Hepatocyte (in vitro differentiated cells): ENCODE measurements at regions not wholly inside any gene's neighbourhood (a gene's known extent, or its start where the extent isn't known, plus 50 kb on each side); places are given as distances from the start of the nearest gene placed in this dataset.

ENCODE experiments used
- EZH2phosphoT487 ChIP-seq: fragments of 200-600 bp; sonication (generic); IDR thresholded peaks from one replicate; pipeline ENCODE4 v1.6.1; 2018; ENCODE audit warnings: antibody characterized with exemption, mild to moderate bottlenecking, low read depth, moderate library complexity; ENCODE audit not compliant: unreplicated experiment, severe bottlenecking
- TF ChIP-seq, protein P1 (sequence below): fragments of 200-600 bp; sonication (generic); IDR thresholded peaks from 2 replicates; pipeline ENCODE4 v1.5.1; 2016; ENCODE audit warnings: antibody characterized with exemption, mild to moderate bottlenecking; ENCODE audit not compliant: poor library complexity

DNA sequence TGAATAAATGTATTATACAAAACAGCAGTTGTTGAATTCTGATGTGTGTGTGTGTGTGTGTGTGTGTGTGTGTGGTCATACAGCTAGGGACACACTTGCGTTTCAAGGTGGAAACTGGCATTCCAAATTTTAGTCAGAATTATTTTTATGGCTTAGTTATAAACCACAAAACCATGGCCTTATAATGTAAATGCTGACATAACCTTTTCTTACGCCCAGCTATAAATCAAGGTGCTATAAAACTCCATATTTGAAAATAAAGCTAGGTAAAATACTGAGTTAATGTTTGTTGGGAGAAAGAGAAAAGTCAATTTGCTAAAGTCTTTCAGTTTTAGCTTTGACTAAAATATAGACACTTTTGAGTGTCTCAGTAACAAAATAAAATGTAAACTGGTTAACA, 345.1 kb upstream of the NR3C2 start:
- TF ChIP-seq, protein P1, sequence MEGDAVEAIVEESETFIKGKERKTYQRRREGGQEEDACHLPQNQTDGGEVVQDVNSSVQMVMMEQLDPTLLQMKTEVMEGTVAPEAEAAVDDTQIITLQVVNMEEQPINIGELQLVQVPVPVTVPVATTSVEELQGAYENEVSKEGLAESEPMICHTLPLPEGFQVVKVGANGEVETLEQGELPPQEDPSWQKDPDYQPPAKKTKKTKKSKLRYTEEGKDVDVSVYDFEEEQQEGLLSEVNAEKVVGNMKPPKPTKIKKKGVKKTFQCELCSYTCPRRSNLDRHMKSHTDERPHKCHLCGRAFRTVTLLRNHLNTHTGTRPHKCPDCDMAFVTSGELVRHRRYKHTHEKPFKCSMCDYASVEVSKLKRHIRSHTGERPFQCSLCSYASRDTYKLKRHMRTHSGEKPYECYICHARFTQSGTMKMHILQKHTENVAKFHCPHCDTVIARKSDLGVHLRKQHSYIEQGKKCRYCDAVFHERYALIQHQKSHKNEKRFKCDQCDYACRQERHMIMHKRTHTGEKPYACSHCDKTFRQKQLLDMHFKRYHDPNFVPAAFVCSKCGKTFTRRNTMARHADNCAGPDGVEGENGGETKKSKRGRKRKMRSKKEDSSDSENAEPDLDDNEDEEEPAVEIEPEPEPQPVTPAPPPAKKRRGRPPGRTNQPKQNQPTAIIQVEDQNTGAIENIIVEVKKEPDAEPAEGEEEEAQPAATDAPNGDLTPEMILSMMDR, result no peak
- TF ChIP-seq EZH2phosphoT487, result no peak
